Mesothelial cell of epicardium (in vitro differentiated cells): ENCODE measurements at regions not wholly inside any gene's neighbourhood (a gene's known extent, or its start where the extent isn't known, plus 50 kb on each side); places are given as distances from the start of the nearest gene placed in this dataset.

Experiments
- DNase-seq, 2 experiments: peaks; one replicate each; pipeline ENCODE4 v3.0.0; 2021; ENCODE audit warnings: low spot score in 2 of 2; ENCODE audit not compliant: unreplicated experiment in 2 of 2
- H3K27ac Mint-ChIP-seq: 2 replicates; pipeline ENCODE4 v1.8.0; 2021; ENCODE audit warnings: mixed read lengths
- H3K27me3 Mint-ChIP-seq: 2 replicates; pipeline ENCODE4 v1.8.0; 2021; ENCODE audit warnings: low read depth, mixed read lengths
- H3K36me3 Mint-ChIP-seq: 2 replicates; pipeline ENCODE4 v1.8.0; 2021; ENCODE audit warnings: mixed read lengths
- H3K4me1 Mint-ChIP-seq: 2 replicates; pipeline ENCODE4 v1.8.0; 2021; ENCODE audit warnings: mixed read lengths
- H3K4me3 Mint-ChIP-seq: 2 replicates; pipeline ENCODE4 v1.8.0; 2021; ENCODE audit warnings: mild to moderate bottlenecking, moderate library complexity, mixed read lengths
- H3K9me3 Mint-ChIP-seq: 2 replicates; pipeline ENCODE4 v1.8.0; 2021; ENCODE audit warnings: mixed read lengths
- TF ChIP-seq, protein P1 (sequence below): fragments of 200-600 bp; sonication (generic); IDR thresholded peaks from one replicate; pipeline ENCODE4 v1.5.0; 2021; ENCODE audit warnings: antibody characterized with exemption; ENCODE audit not compliant: unreplicated experiment

DNA sequence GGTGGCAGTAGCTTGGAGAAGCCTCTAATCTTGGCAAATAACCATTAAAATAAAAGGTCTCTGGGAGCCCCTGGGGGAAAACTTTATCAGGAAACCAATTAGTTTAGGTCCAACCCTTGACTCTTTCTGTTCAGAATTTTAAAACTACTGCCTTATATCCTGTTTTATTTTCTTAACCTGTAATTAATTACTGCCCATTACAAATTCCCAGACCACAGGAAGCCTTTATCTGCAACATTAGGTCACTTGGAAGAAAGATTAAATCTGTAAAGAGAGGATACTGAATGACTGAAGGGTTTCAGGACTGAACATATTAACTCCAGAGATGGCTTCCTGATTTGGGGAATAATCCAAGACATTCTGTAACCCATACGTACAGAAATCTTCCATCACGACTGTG is 320.5 kb upstream of the SORCS1 start:
- Mint-ChIP-seq H3K9me3 (no peaks in the 10 kb centered on the region), H3K27ac (no peak overlapping the region), H3K36me3 (no peaks in the 10 kb centered on the region), H3K4me1 (no peaks in the 10 kb centered on the region), H3K4me3 (no peak overlapping the region), H3K27me3 (peaks cover 20% of the 10 kb centered on the region)
- no peak for DNase-seq
- TF ChIP-seq, protein P1, sequence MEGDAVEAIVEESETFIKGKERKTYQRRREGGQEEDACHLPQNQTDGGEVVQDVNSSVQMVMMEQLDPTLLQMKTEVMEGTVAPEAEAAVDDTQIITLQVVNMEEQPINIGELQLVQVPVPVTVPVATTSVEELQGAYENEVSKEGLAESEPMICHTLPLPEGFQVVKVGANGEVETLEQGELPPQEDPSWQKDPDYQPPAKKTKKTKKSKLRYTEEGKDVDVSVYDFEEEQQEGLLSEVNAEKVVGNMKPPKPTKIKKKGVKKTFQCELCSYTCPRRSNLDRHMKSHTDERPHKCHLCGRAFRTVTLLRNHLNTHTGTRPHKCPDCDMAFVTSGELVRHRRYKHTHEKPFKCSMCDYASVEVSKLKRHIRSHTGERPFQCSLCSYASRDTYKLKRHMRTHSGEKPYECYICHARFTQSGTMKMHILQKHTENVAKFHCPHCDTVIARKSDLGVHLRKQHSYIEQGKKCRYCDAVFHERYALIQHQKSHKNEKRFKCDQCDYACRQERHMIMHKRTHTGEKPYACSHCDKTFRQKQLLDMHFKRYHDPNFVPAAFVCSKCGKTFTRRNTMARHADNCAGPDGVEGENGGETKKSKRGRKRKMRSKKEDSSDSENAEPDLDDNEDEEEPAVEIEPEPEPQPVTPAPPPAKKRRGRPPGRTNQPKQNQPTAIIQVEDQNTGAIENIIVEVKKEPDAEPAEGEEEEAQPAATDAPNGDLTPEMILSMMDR: no peak

DNA sequence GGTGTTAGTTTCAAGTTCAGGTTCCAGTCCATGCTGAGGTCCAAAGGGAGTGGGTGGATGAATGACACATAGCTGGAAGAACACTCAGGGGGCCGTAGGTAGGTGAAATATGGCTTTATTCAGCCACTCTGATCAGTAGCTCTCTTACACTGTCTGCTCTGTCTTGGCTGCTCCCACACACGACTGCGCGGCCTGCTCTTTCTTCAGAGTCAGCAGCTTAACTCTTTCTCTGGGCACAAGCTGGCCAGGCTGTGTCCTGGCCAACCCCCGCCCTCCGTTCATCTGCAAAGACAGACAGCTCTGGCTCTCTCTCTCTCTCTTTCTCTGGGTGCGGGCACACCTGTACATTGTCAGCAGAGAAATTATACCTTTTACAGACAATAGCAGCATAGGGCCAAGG is 317.4 kb upstream of the SORCS1 start:
- H3K27ac Mint-ChIP-seq: no peak overlapping the region
- TF ChIP-seq, protein P1: no peak
- H3K9me3 Mint-ChIP-seq: no peaks in the 10 kb centered on the region
- H3K4me3 Mint-ChIP-seq: no peak overlapping the region
- H3K27me3 Mint-ChIP-seq: peaks cover 9% of the 10 kb centered on the region
- no peak for DNase-seq
- no peaks in the 10 kb centered on the region for H3K36me3 Mint-ChIP-seq
- H3K4me1 Mint-ChIP-seq: peaks cover 2% of the 10 kb centered on the region

DNA sequence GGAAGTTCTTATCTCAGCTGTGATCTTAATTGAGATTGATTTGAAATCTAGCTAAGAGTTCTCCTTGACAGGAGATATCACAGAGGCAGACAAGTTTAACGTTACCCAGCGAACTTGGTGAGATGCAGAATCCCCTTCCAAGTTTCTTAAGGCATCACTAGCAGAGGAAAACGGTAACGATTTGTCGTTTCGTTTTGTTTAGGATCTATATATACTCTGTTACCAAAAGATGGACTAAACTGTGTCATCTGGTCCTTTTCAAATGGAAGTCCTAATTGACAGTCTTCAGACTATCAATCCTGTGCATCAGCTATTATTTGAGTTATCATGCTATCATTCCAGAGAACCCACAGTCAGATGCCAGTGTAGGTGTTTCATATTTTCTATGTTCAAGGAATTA is 316.7 kb upstream of the SORCS1 start:
- Mint-ChIP-seq H3K4me1 (peaks cover 6% of the 10 kb centered on the region), H3K27me3 (peaks cover 6% of the 10 kb centered on the region), H3K9me3 (no peaks in the 10 kb centered on the region), H3K4me3 (no peak overlapping the region), H3K36me3 (no peaks in the 10 kb centered on the region), H3K27ac (no peak overlapping the region)
- TF ChIP-seq, protein P1: no peak
- no peak for DNase-seq

DNA sequence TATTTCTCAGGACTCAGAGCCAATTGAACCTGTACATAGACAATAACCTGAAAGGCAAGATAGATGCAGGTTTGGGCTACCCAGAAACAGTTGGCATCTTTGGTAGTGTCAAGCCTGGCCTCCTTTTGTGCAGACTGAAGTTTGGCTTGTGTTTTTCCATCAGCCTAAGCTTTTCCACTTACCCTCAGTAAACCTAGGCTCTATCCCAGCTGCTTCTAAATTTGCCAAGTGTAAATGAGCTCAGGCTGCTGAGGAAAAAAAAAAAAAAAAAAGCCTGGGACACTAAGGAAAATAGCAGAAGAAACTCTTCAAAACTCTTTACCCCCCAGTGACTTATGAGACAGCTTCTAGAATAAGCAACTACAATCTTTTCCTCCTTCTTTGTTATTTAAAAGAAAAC is 316.3 kb upstream of the SORCS1 start:
- Mint-ChIP-seq H3K27me3 (peaks cover 2% of the 10 kb centered on the region), H3K4me1 (peaks cover 9% of the 10 kb centered on the region), H3K36me3 (no peaks in the 10 kb centered on the region), H3K27ac (no peak overlapping the region), H3K9me3 (no peaks in the 10 kb centered on the region), H3K4me3 (no peak overlapping the region)
- TF ChIP-seq, protein P1: no peak
- DNase-seq: no peak

DNA sequence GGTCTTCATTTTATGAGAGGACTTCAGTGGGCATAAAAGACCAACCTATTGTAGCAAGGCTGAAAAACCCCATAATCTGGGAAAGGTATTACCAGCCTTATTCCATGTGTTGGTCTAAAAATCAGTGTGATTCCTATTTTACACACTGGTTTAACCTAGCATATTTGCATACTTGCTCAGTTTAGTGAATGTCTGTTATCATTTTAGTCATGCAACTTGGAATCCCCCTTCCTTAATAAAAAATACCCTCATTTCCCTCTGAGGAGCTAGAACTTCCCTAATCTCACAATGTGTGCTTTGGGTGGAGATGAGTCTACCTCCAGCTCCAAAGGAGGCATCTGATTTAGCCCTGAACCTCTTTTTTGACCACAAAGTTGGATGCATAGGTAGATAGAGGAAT is 312.8 kb upstream of the SORCS1 start:
- H3K4me1 Mint-ChIP-seq: peaks cover 9% of the 10 kb centered on the region
- no peaks in the 10 kb centered on the region for H3K36me3 Mint-ChIP-seq
- H3K9me3 Mint-ChIP-seq: no peaks in the 10 kb centered on the region
- H3K4me3 Mint-ChIP-seq: no peak overlapping the region
- peaks cover 5% of the 10 kb centered on the region for H3K27me3 Mint-ChIP-seq
- H3K27ac Mint-ChIP-seq: no peak overlapping the region
- no peak for DNase-seq
- TF ChIP-seq, protein P1: no peak

DNA sequence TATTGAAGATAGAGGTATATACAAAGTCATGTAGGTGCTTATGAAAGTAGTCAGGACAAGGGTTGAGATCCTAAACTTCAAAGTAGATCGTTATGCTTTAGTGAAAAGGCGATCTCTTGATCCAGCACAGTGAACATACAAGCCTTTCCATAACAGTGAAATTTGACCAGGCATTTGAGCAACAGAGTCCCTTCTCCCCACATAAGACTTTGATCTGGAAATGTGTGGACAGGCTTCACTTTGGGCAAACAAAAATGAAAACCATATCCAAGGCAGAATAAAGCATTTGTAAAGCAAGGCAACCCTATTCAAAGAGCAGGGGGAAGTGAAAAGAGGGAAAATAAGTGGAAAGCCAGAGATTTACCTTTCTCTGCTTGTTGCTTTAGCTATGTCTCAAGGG is 311.9 kb upstream of the SORCS1 start:
- no peak for DNase-seq
- Mint-ChIP-seq H3K27ac (no peak overlapping the region), H3K4me3 (no peak overlapping the region), H3K27me3 (peaks cover 5% of the 10 kb centered on the region), H3K4me1 (peaks cover 9% of the 10 kb centered on the region), H3K9me3 (no peaks in the 10 kb centered on the region), H3K36me3 (no peaks in the 10 kb centered on the region)
- TF ChIP-seq, protein P1: no peak
